Stimulated activated CD4-positive, alpha-beta T cell treated with anti-CD3 and anti-CD28 coated beads, Interleukin-1b, Interleukin-23, amount 100 ng/mL, for 48 hours (primary cell): ENCODE measurements at regions not wholly inside any gene's neighbourhood (a gene's known extent, or its start where the extent isn't known, plus 50 kb on each side); places are given as distances from the start of the nearest gene placed in this dataset.
A peak's percentile ranks its signal among the peaks of the same experiment; 100 is the strongest.

Experiments used
- DNase-seq: peaks from one replicate; pipeline ENCODE4 v3.0.0-alpha.2; 2020

DNA sequence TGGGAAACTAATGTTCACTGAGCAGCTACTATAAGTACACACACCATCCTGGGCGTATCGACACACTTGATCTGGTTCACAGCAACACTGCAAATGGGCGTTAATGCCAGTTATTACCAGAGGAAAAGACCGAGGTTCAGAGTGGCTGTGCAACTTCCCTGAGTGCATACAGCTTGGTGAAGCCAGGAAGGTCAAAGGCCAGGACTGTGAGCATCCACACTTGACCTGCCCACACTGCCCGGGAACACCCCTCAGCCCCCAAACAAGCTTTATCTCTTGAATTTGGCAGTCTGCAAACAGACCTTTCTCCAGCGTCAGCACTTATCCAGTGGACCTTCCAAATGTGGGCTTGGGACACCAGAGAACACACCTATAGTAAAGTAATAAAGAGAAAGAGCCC, 312.6 kb downstream of the BCL11B start:
- no peak for DNase-seq

DNA sequence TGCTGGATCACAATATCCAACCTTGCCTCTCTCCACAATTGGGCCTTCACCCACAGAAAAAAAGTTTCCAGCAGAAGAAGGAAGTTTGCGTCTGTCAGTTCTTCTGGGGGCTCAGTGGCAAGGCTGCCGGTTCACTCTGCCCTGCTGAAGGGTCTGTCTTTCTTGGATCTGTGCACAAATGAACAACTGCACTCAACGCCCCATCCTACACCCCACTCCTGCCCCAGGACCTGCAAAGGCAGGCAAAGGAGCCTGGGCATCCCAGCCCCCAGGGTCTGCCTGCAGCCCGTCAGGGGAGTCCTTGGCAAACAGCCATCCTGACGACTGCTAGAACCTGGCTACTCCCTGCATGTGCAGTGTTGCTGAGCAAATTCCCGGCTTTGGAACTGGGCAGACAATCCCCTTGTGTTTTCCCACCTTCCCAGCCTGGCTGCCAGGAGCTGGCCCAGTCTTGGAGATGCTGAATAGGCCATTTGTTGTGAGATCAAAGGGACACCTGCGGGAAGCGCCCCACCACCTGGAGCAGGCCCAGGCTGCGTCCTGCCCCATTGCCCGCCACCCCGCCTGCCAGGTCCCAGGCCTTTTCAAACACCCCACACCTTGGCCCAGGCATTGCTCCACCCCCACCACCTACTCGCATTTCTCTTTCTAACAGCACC, 311.9 kb downstream of the BCL11B start:
- no peak for DNase-seq

DNA sequence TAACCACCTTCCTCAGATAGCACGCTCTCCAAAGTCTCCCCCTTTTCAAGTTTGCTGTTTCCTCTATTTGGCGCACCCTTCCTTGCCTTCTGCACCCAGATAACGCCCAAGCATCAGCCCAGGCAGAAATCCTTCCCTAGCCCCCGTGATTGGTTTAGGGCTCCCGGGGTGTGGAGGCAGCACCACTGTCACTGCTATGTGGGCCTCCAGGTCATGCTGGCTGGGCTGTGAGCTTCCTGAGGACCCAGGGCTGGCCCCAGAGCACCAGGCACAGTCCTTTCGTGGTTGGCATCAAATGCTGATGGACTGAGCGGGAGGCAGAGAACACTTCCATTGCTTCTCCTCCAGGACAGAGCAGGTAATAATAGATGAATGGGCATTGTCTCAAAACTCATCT, 311.4 kb downstream of the BCL11B start:
- DNase-seq: no peak

DNA sequence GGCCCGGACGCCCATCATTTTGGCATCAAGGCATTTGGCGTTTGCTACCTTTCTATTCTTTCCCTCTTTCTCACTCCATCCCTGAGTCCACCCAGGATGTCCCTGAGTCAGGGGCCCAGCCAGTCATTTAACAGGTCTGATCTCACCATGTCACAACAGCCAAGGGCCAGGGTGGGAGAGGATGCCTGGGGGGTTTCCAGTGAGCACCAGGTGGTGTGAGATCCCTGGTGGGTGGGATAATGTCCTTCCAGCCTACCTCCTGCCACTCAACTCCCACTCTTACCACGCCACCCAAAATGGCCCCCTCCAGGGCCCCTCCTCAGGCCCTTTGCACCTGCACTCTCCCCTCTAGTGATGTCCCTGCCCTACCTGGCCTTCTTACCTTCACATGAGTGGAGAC, 310.8 kb downstream of the BCL11B start:
- no peak for DNase-seq

DNA sequence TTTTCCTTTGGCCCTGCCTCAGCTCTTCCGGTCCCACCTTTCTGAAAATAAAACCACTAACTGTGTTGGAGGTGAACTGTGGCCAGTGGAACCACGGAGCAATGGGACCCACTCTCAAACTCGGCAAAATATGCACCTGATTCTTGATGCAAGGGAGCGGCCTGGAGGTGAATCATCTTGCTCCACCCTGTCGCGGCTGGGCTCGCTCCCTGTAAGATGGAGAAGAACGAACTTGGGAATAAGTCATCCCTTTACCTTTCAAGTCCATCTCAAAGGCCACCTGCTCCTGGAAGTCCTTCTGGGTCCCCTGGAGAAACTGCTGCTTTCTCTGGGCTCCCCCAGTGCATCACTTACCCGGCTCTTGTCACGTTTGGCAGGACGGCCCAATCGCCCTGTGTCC, 309.9 kb downstream of the BCL11B start:
- no peak for DNase-seq

DNA sequence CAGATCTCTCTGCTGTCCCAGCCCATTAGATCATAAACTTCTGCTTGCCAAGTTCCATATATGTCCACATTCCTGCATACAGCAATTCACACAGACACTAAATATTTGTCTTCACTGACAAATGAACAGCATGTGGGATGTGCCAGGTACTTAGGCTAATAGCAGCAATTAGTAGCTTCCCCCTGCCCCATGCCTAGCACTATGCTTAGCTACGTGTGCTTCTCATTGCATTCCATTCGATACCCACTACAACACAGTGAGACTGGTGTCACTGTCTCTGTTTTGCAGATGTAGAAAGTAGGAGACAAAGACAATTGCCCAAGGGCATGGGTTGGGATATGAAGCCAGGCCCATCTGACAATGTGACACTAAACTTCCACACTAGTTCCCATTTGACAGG, 308.4 kb downstream of the BCL11B start:
- DNase-seq: no peak

DNA sequence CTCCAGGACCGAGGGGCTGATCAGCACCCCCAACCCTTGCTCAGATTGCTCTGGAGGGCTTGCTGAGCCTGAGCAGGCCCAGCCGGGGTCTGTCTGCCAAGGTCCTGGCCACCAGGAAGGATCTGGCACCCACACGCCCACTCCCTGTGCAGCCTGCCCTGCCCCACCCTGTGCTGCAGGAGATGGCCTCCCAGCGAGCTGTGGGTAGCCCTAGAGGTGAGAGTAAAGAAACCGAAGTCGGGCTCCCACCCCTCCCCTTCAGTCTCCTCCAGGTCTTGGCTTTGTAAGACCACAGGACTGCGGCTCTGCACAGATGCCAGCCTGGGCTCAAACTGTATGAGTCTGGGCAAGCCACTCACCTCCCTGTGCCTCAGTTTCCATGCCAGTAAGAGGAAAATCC, 307.8 kb downstream of the BCL11B start:
- no peak for DNase-seq

DNA sequence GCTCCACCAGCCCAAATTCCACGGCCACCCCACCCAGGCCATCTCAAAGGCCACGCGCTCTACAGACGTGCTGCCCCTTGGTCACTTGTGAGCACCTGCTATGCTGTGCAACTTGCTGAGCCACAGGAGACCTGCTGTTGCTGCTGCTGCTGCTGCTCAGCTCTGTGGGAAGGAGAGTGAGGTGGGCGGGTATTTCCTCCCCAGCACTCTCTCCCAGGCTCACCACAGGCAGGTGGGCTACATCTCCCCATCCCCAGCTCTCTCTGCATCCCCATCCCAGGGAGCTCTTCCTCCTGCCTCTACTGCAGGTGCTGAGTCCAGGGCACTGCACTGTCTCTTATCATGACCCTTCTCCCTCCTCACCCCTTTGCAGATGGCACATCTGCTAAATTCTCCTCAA, 306.9 kb downstream of the BCL11B start:
- DNase-seq: no peak

DNA sequence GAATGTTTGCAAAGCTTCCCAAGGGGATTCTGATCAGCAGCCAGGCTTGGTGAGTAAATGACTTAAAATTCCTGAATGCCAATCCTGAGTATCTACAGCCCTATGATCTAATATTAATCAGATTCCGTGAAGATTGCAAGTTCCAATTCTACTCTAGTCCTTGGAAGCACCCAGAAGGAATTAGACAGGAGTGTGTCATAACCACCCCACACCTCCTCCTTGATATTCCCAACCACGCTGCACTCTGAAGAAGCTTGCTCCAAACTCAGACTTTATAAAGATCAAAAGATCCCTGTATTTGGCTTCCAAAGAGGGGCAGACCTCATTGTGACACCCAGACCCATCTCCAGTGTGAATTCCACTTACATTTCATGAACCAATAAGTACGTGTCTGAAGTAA, 306.0 kb downstream of the BCL11B start:
- DNase-seq: no peak

DNA sequence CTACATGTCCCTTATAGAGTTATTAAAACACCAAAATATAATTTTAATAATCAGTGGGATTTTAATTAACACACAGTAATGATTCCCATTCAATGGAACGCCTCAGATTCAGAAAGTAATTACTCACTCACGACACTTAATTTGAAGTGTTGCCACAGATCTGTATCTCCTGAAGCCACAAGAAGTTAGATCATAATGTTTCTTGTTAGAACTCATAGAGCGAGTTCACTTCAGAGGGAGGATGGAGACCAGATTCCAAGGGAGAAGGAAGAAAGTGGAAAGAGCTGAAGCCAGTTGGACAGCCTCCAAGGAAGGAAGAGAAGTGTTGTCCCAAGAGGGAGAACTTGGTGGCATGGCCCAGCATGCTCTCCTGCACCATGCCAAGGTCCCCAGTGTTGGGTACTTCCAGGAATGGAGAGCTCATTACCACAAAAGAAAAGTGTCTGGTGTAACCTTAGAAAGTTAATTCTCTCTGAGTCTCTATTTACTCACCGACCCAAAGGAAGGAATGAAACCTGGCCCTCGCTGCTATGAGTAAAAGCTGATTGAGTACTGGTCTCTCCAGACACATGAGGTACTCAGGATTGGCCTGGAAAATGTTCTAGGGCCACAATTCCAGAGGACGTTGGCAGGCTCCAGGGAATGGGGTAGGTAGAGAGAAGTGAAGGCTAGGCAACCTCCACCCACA, 305.4 kb downstream of the BCL11B start:
- no peak for DNase-seq

DNA sequence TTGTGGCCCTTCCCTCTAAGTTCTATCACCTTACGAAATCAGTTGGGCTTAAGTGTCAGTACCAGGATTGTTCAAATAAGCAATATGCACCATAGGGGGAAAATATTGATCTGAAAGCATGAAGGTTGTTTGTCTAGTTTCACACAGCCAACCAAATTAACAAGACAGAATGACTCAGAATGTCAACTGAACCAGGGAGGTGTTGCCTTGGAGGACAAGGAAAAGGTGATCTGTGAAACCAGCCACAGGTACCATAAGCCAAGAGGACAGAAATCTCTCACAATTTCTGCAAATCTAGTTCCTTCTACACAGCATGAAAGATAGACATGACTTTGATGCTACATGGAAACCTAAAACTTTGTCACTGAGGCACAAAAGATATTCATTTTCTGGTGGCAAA, 297.9 kb downstream of the BCL11B start:
- no peak for DNase-seq

DNA sequence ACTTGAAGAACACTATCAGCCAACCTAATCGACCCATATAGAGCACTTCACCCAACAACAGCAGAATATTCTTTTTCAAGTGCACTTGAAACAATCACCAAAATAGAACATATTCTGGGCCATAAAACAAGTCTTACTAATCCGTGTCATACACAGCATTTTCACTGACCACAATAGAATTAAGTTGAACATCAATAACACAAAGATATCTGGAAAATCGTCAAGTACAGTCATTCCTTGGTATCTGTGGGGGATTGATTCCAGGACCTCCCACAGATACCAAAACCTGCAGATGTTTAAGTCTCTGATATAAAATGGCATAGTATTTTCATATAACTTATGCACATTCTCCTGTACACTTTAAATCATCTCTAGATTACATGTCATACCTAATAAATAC, 295.7 kb downstream of the BCL11B start:
- no peak for DNase-seq

DNA sequence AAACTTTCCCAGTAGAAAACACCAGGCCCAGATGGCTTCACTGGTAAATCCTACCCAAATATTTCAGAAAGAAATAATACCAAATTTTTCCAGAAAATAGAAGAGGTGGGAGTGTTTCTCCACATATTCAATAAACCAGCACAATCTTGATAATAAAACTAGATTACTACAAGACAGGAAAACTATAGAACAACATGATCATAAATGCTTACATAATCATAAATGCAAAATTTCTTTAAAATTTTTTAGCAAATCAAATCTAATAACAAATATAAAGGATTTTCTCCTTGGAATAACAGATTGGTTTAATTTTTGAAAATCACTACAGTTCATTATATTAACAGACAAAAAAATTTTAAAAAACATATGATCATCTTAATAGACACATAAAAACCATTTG, 294.5 kb downstream of the BCL11B start:
- DNase-seq: no peak

DNA sequence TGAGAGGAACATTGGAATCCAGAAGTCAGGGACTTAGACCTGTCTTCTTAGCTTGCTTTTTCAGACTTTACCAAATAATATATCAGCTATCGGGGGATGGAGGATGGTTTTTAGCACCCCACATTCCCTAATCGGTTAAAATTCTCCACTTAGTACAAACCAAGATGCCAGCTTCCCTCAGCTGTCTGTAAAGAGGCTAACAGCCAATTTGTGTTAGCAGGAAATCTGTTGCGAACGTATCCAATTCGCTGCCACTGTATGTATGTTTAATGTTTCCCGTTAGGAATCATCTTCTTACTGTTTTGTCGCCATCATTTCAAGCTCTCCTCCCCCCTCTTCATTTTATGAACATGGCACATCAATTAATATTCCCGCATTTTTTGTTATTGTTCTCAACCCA, 289.0 kb downstream of the BCL11B start:
- DNase-seq: no peak

DNA sequence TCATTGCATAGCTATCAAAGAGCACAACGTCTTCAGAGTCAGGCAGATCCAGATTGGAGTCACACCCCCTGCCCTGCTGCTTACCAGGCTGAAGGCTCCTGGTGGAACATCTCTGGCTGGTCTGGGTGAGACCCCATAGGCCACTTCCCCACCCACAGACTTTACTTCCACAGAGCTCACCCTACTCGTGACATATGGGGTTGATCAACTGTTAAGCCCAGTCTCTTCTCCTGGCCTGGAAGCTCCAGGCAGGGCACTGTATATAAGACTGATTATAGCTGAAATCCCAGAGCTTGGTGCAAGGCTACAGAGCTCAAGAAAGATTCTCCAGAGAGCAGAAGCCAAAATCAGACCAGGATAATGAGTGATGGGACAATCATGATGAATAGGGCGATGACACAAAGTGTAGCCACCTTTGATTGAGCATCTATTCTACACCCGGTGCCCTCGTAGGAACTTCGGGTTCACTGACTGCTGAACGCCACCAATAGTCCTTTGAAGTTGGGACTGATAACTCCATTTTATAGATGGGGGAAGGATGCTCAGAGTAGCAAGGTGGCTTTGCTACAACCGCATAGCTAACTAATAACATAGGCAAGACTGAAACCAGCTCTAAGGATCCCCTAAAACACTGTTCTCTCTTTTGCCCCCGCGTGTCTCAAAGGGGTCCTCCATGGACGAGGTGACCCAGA, 287.8 kb downstream of the BCL11B start:
- no peak for DNase-seq

DNA sequence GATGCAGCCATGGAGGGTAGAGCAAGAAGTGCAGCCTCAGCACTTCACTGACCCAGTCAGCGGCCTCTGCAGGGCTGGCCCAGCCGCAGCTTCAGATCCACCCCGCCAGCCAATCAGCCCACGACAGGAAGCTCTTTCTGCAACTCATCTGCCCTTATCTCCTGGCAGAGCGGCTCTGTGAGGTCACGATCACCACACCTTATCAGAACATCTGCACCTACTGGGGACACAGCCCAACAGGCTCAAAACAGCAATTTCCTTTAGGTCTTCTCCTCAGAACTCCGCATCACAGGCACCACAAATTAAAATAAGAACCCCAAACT, 287.3 kb downstream of the BCL11B start:
- peak; percentile 73 for DNase-seq

DNA sequence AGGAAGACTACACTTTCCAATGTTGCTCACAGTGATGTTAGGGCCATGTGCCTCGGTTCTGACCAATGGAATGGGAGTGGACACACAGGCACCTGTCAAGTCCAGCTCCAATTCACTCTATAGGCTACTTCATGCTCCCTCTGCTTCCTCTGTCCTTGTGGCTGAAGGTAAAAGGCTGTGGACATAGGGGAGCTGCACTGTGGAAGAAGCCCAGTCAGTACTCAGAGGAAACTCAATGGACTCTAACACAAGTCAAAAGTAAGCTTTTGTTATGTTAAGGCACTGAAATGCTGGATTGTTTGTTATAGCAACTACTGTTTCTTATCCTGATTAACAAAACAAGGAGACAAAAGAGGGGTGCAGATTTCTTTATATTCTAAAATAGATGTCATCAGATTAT, 278.2 kb downstream of the BCL11B start:
- no peak for DNase-seq

DNA sequence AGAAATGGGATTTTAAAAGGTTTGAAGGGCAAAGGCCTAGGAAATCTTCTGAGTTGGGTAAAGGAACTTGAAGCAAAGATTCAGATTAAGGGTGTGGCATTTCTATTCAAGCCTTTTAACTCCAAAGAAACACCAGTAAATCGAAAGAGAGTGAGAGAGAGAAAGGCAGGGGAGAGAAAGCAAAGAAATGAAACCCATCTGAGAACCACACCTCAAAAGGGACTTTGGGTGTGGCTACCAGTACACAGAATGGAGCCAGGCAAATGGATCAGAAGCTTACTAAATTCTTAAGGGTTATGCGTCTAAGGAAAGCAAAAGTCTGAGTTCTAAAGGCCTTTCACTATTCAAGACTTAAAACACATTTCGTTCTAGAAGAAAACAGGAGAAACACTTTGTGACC, 277.4 kb downstream of the BCL11B start:
- DNase-seq: no peak

DNA sequence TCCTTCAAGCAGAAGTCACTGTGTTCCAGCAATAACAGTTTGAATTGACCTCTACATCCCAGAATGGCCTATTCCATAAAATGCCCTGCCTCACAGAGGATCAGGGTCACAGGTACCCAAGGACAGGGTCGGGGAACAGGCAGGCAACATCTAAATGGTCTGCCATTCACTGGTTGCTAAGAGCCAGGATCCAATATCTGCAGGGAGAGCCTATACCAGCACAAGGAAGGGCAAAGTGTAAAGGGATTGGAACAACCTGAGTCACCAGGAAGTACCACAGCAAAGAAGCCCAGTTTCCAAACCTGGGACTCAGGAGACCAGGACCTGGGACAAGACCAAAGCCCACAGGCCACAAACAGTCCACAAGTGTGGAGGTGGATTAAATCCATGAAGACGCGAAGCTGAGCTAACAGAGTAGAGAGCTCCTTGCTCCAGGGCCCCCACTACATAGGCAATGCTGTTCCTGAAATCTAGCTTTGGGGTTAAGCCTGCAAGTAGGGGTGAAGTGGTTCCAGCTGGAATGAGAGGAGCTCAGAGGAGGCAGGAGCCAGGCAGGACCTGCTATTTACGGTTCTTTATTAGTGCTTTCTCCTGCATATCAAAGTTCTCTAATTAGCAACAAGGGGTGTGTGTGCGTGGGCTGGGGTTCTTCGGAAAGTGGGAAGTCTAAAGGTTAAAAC, 274.3 kb downstream of the BCL11B start:
- no peak for DNase-seq

DNA sequence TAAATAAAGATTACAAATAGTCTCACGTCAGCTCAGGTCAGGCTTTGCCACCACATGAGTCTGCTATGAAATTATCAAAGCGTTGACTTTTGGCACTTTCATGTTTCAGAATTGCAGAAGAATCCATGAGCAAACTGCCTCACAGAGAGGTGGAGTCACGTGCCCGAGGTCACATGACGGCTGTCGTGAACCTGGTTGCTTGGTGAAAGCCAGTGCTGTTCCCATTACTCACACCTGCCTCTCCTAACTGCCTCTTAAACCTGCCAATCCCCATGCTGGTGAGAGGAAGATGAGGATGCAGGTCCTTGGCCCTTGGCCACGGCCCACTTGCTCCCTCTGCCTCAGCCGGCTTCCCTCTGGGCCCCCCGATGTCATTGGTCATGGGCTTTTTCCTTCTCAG, 272.7 kb downstream of the BCL11B start:
- no peak for DNase-seq

DNA sequence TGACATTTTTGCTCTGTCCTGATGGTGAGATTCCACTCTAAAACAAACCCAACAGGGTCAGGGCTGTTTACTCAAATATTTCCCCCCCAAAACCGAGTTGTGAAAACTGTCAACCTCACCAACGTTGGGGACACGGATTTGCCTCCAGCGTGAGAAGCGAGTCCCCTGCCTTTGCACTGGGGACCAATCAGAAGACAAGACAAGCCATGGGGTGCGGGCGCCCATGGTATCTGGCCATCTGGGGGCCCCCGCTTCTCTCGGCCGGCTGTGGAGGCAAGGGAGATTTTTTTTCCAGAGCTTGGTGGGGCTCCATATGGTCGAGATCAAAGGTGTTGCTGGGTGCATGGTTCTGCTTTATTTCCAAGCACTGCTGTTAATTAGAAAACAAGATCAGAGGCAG, 272.1 kb downstream of the BCL11B start:
- no peak for DNase-seq

DNA sequence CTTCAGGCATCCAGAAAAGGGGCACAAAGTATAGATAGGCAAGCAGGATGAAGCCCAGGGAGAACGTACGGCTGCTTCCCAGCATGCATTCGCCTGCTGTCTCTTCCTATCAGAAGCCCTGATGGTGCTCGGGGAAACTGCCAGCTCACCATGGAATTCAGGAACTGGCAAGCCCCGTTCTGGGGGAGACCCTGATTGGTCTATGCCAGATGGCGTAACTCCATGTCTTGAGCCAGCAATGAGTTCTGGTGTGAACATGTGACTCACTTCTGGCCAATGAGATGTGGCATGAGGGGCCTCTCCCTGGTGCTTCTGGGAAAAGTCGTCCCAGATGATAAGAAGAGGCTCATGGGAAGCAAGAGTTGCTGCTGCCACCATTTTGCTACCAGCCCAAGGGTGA, 270.8 kb downstream of the BCL11B start:
- DNase-seq: no peak

DNA sequence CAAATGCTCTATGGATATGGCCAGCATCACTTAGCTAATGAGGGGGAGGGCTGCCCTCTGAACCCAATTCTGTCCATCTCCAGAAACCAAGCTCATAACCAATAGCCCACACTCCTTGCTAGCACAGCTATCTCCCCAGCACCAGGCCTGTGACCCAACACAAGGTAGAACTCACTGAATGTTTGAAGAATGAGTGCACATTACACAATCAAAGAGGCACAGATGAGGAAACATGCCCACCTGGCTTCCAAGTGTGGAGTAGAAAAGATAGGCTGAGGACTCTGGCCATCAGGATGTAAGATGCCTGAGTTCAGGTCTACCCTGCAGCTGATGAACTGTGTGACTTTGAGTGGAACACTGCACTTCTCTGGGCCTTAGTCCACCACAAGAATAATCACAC, 268.4 kb downstream of the BCL11B start:
- no peak for DNase-seq

DNA sequence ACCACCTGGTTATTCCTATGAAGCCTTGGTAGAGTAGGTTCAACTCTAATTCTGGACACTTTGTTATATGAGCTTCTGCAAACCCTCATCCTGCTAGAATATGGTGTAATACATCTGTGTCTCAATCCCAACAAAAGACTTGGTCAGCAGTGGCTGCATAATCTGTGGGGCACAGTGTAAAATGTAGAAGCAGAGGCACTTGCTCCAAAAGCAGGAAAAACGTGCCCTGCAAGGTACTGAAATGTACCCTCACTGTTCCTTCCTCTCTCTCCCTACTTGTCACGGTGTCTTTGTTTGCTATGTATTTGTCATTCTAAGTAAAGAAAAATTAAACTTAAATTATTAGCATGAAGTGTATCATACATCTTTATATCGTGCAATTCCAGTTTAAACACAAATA, 267.9 kb downstream of the BCL11B start:
- no peak for DNase-seq
